DOHH2 (cell line): ENCODE measurements at regions not wholly inside any gene's neighbourhood (a gene's known extent, or its start where the extent isn't known, plus 50 kb on each side); places are given as distances from the start of the nearest gene placed in this dataset.

ENCODE experiments used
- H3F3A ChIP-seq: fragments of 200-600 bp; sonication (generic), shearing (Covaris generic); 2 replicates; pipeline ENCODE4 v1.6.0; 2016; ENCODE audit warnings: antibody characterized with exemption, mild to moderate bottlenecking; ENCODE audit not compliant: control insufficient read depth, insufficient read depth
- H3K27ac ChIP-seq: fragments of 200-600 bp; sonication (generic); 2 replicates; pipeline ENCODE4 v1.5.1; 2014; ENCODE audit warnings: low read depth, mild to moderate bottlenecking, low read length, moderate library complexity
- H3K27me3 ChIP-seq: fragments of 200-600 bp; sonication (generic); 2 replicates; pipeline ENCODE4 v1.6.1; 2014; ENCODE audit warnings: mild to moderate bottlenecking, low read length, mixed read lengths; ENCODE audit not compliant: control insufficient read depth
- H3K36me3 ChIP-seq: fragments of 200-600 bp; sonication (generic); 2 replicates; pipeline ENCODE4 v1.6.1; 2014; ENCODE audit warnings: mild to moderate bottlenecking, low read length, moderate library complexity, mixed read lengths; ENCODE audit not compliant: control insufficient read depth
- H3K4me1 ChIP-seq: fragments of 200-600 bp; sonication (generic); 2 replicates; pipeline ENCODE4 v1.6.1; 2014; ENCODE audit warnings: mild to moderate bottlenecking, low read length, mixed read lengths; ENCODE audit not compliant: control insufficient read depth
- H3K4me2 ChIP-seq: fragments of 200-600 bp; sonication (generic); 2 replicates; pipeline ENCODE4 v1.6.0; 2014; ENCODE audit warnings: mild to moderate bottlenecking, low read length, moderate library complexity
- H3K4me3 ChIP-seq: fragments of 200-600 bp; sonication (generic); 2 replicates; pipeline ENCODE4 v1.5.1; 2014; ENCODE audit warnings: mild to moderate bottlenecking, low read length, mixed read lengths
- H3K79me2 ChIP-seq: fragments of 200-600 bp; sonication (generic); 2 replicates; pipeline ENCODE4 v1.6.1; 2014; ENCODE audit warnings: mild to moderate bottlenecking, low read length, mixed read lengths; ENCODE audit not compliant: control insufficient read depth
- H3K9me2 ChIP-seq: fragments of 200-600 bp; sonication (generic); replicated peaks from 2 replicates; pipeline ENCODE4 v1.6.1; 2014; ENCODE audit warnings: mild to moderate bottlenecking, low read length, mixed read lengths; ENCODE audit not compliant: control insufficient read depth
- H3K9me3 ChIP-seq: fragments of 200-600 bp; sonication (generic); 2 replicates; pipeline ENCODE4 v1.6.1; 2014; ENCODE audit warnings: antibody characterized with exemption, low read length, mixed read lengths; ENCODE audit not compliant: control insufficient read depth, insufficient read depth
- H4K20me1 ChIP-seq: fragments of 200-600 bp; sonication (generic); 2 replicates; pipeline ENCODE4 v1.6.0; 2014; ENCODE audit warnings: low read depth, mild to moderate bottlenecking, antibody characterized with exemption, low read length, moderate library complexity; ENCODE audit not compliant: control insufficient read depth, insufficient read depth
- CTCF ChIP-seq: fragments of 200-600 bp; sonication (generic); IDR thresholded peaks from one replicate; pipeline ENCODE4 v1.5.1; 2014; ENCODE audit warnings: antibody characterized with exemption, mild to moderate bottlenecking, low read depth, low read length; ENCODE audit not compliant: poor library complexity, severe bottlenecking
- EZH2phosphoT487 ChIP-seq: fragments of 200-600 bp; sonication (generic); IDR thresholded peaks from 2 replicates; pipeline ENCODE4 v1.6.1; 2017; ENCODE audit warnings: borderline replicate concordance, mild to moderate bottlenecking, antibody characterized with exemption, low read length, moderate library complexity, mixed read lengths

DNA sequence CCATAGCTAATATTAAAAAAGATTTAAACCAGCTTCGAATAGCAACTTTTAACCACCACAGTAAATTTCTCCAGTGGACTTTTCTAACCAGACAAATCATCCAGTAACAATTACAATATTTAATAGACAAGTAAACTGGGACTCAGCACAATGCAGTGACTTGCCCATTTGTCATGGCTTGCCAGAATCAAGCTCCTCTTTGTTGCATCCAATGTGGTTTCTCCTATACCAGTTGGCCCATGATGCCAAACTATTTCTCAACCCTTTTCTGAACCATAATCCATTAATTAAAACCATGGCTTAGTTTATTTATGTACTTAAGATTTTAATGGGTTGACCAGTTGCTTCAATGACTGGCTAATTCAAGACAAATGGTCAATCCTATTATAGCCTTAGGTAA lies 64.4 kb downstream of the DIO2 start:
- H4K20me1 ChIP-seq = no peaks in the 10 kb centered on the region
- H3K27ac ChIP-seq = no peak overlapping the region
- H3K9me3 ChIP-seq = no peaks in the 10 kb centered on the region
- no peak overlapping the region for H3K4me3 ChIP-seq
- no peaks in the 10 kb centered on the region for H3K27me3 ChIP-seq
- no peaks in the 10 kb centered on the region for H3K9me2 ChIP-seq
- no peaks in the 10 kb centered on the region for H3K79me2 ChIP-seq
- no peak for TF ChIP-seq EZH2phosphoT487
- no peaks in the 10 kb centered on the region for H3K4me1 ChIP-seq
- no peaks in the 10 kb centered on the region for H3F3A ChIP-seq
- no peak overlapping the region for H3K4me2 ChIP-seq
- H3K36me3 ChIP-seq = no peaks in the 10 kb centered on the region

- H3K4me3 ChIP-seq = no peak overlapping the region
- H3K27ac ChIP-seq = no peak overlapping the region
- H3K4me2 ChIP-seq = no peak overlapping the region
- H3K9me3 ChIP-seq = peaks cover 8% of the 10 kb centered on the region
- TF ChIP-seq EZH2phosphoT487 (no peak), CTCF (no peak)
- H4K20me1 ChIP-seq = no peaks in the 10 kb centered on the region
- no peaks in the 10 kb centered on the region for H3K36me3 ChIP-seq
- no peaks in the 10 kb centered on the region for H3K9me2 ChIP-seq
- H3K27me3 ChIP-seq = no peaks in the 10 kb centered on the region
- no peaks in the 10 kb centered on the region for H3K79me2 ChIP-seq
- no peaks in the 10 kb centered on the region for H3F3A ChIP-seq
- H3K4me1 ChIP-seq = no peaks in the 10 kb centered on the region
Measured at GRCh38 chr14:80136358-80136757, 74.9 kb downstream of the DIO2 start.

GRCh38 chr14:80135305-80136088 lies 75.8 kb downstream of the DIO2 start:
- no peaks in the 10 kb centered on the region for H4K20me1 ChIP-seq
- no peaks in the 10 kb centered on the region for H3K27me3 ChIP-seq
- H3K4me1 ChIP-seq = no peaks in the 10 kb centered on the region
- TF ChIP-seq EZH2phosphoT487 = no peak
- no peak for TF ChIP-seq CTCF
- no peaks in the 10 kb centered on the region for H3K79me2 ChIP-seq
- no peaks in the 10 kb centered on the region for H3K36me3 ChIP-seq
- H3K9me3 ChIP-seq = peaks cover 8% of the 10 kb centered on the region
- H3F3A ChIP-seq = no peaks in the 10 kb centered on the region
- H3K4me3 ChIP-seq = no peak overlapping the region
- H3K9me2 ChIP-seq = no peaks in the 10 kb centered on the region
- H3K27ac ChIP-seq = no peak overlapping the region
- no peak overlapping the region for H3K4me2 ChIP-seq

- no peaks in the 10 kb centered on the region for H3K27me3 ChIP-seq
- H4K20me1 ChIP-seq = no peaks in the 10 kb centered on the region
- H3K4me3 ChIP-seq = no peak overlapping the region
- no peak overlapping the region for H3K27ac ChIP-seq
- H3K36me3 ChIP-seq = no peaks in the 10 kb centered on the region
- H3K79me2 ChIP-seq = no peaks in the 10 kb centered on the region
- peaks cover 8% of the 10 kb centered on the region for H3K9me3 ChIP-seq
- no peaks in the 10 kb centered on the region for H3K4me1 ChIP-seq
- H3K4me2 ChIP-seq = no peak overlapping the region
- no peaks in the 10 kb centered on the region for H3K9me2 ChIP-seq
- TF ChIP-seq EZH2phosphoT487 = no peak
- TF ChIP-seq CTCF = no peak
- H3F3A ChIP-seq = no peaks in the 10 kb centered on the region
Measured at GRCh38 chr14:80134321-80134720, 77.0 kb downstream of the DIO2 start.
